ENCODE measurements at regions not wholly inside any gene's neighbourhood (a gene's known extent, or its start where the extent isn't known, plus 50 kb on each side); places are given as distances from the start of the nearest gene placed in this dataset.
"Not testable (repeated sequence)": the region's sequence is repeated elsewhere in the genome, so short reads cannot be mapped to it uniquely, and the experiment has no call there.

- no peaks in the 10 kb centered on the region for H3K36me3 Mint-ChIP-seq (ENCODE audit: low read depth)
- H3K27ac Mint-ChIP-seq: no peak overlapping the region
- peaks cover 18% of the 10 kb centered on the region for H3K9me3 Mint-ChIP-seq
- no peaks in the 10 kb centered on the region for H3K27me3 Mint-ChIP-seq
- H3K4me3 Mint-ChIP-seq: no peak overlapping the region
- no peak for DNase-seq
- no peaks in the 10 kb centered on the region for H3K4me1 Mint-ChIP-seq
- POLR2A ChIA-PET: no interaction called here
- CTCF ChIA-PET: no interaction called here
These were observed 548.3 kb downstream of the MN1 start for GRCh38 chr22:27253108-27253902.

- DNase-seq; H3K27ac Mint-ChIP-seq; H3K4me1 Mint-ChIP-seq; H3K27me3 Mint-ChIP-seq; H3K4me3 Mint-ChIP-seq; CTCF ChIA-PET; POLR2A ChIA-PET; H3K36me3 Mint-ChIP-seq (ENCODE audit: low read depth): not testable (repeated sequence)
- H3K9me3 Mint-ChIP-seq: peaks cover 19% of the 10 kb centered on the region
These were observed 547.5 kb downstream of the MN1 start for GRCh38 chr22:27254063-27254462.

- POLR2A ChIA-PET: no interaction called here
- no peaks in the 10 kb centered on the region for H3K27me3 Mint-ChIP-seq
- DNase-seq: no peak
- no peak overlapping the region for H3K4me3 Mint-ChIP-seq
- no peak overlapping the region for H3K27ac Mint-ChIP-seq
- no peaks in the 10 kb centered on the region for H3K36me3 Mint-ChIP-seq (ENCODE audit: low read depth)
- H3K9me3 Mint-ChIP-seq: peaks cover 21% of the 10 kb centered on the region
- CTCF ChIA-PET: no interaction called here
- H3K4me1 Mint-ChIP-seq: no peaks in the 10 kb centered on the region
These were observed 546.0 kb downstream of the MN1 start for GRCh38 chr22:27255580-27255979.

GRCh38 chr22:27257987-27258386 lies 543.6 kb downstream of the MN1 start:
- Mint-ChIP-seq H3K4me1 (no peaks in the 10 kb centered on the region), H3K9me3 (peaks cover 21% of the 10 kb centered on the region), H3K36me3 (ENCODE audit: low read depth) (no peaks in the 10 kb centered on the region), H3K27me3 (no peaks in the 10 kb centered on the region), H3K27ac (no peak overlapping the region), H3K4me3 (no peak overlapping the region)
- no peak for DNase-seq
- POLR2A ChIA-PET: no interaction called here
- CTCF ChIA-PET: no interaction called here

- POLR2A ChIA-PET: no interaction called here
- Mint-ChIP-seq H3K4me1 (no peaks in the 10 kb centered on the region), H3K36me3 (ENCODE audit: low read depth) (no peaks in the 10 kb centered on the region), H3K9me3 (peaks cover 21% of the 10 kb centered on the region), H3K27me3 (no peaks in the 10 kb centered on the region), H3K27ac (no peak overlapping the region), H3K4me3 (no peak overlapping the region)
- no peak for DNase-seq
- CTCF ChIA-PET: no interaction called here
These were observed 542.9 kb downstream of the MN1 start for GRCh38 chr22:27258616-27259172.

- Mint-ChIP-seq H3K36me3 (ENCODE audit: low read depth) (no peaks in the 10 kb centered on the region), H3K27ac (no peak overlapping the region), H3K9me3 (peaks cover 17% of the 10 kb centered on the region), H3K4me3 (no peak overlapping the region), H3K27me3 (peaks cover 1% of the 10 kb centered on the region), H3K4me1 (no peaks in the 10 kb centered on the region)
- POLR2A ChIA-PET: no interaction called here
- DNase-seq: no peak
- CTCF ChIA-PET: no interaction called here
These were observed 542.1 kb downstream of the MN1 start for GRCh38 chr22:27259433-27259832.

- no peak overlapping the region for H3K27ac Mint-ChIP-seq
- H3K36me3 Mint-ChIP-seq (ENCODE audit: low read depth): no peaks in the 10 kb centered on the region
These were observed 541.4 kb downstream of the MN1 start for GRCh38 chr22:27260087-27260698.

GRCh38 chr22:27262361-27262760 lies 539.2 kb downstream of the MN1 start:
- no peak overlapping the region for H3K4me3 Mint-ChIP-seq
- no peaks in the 10 kb centered on the region for H3K36me3 Mint-ChIP-seq (ENCODE audit: low read depth)
- H3K27ac Mint-ChIP-seq: no peak overlapping the region
- no peak for DNase-seq
- peaks cover 1% of the 10 kb centered on the region for H3K27me3 Mint-ChIP-seq
- H3K4me1 Mint-ChIP-seq: no peaks in the 10 kb centered on the region
- CTCF ChIA-PET: no interaction called here
- H3K9me3 Mint-ChIP-seq: peaks cover 5% of the 10 kb centered on the region
- POLR2A ChIA-PET: no interaction called here

More at GRCh38 chr22:27260087-27260698, 541.4 kb downstream of the MN1 start:
- H3K4me3 Mint-ChIP-seq: no peak overlapping the region
- peaks cover 1% of the 10 kb centered on the region for H3K27me3 Mint-ChIP-seq
- H3K4me1 Mint-ChIP-seq: no peaks in the 10 kb centered on the region
- ChIA-PET CTCF (no interaction called here), POLR2A (no interaction called here)
- no peak for DNase-seq
- H3K9me3 Mint-ChIP-seq: peaks cover 13% of the 10 kb centered on the region

GRCh38 chr22:27264184-27264583 lies 537.4 kb downstream of the MN1 start:
- Mint-ChIP-seq H3K4me3 (no peak overlapping the region), H3K9me3 (peaks cover 3% of the 10 kb centered on the region), H3K36me3 (ENCODE audit: low read depth) (no peaks in the 10 kb centered on the region), H3K4me1 (no peaks in the 10 kb centered on the region), H3K27ac (no peak overlapping the region), H3K27me3 (peaks cover 4% of the 10 kb centered on the region)
- ChIA-PET POLR2A (no interaction called here), CTCF (no interaction called here)
- no peak for DNase-seq

GRCh38 chr22:27267145-27267544 lies 534.4 kb downstream of the MN1 start:
- CTCF ChIA-PET: no interaction called here
- H3K27ac Mint-ChIP-seq: no peak overlapping the region
- POLR2A ChIA-PET: no interaction called here
- no peaks in the 10 kb centered on the region for H3K36me3 Mint-ChIP-seq (ENCODE audit: low read depth)
- no peak for DNase-seq
- peaks cover 6% of the 10 kb centered on the region for H3K27me3 Mint-ChIP-seq
- H3K9me3 Mint-ChIP-seq: peaks cover 2% of the 10 kb centered on the region
- H3K4me1 Mint-ChIP-seq: no peaks in the 10 kb centered on the region
- no peak overlapping the region for H3K4me3 Mint-ChIP-seq

GRCh38 chr22:27269751-27270543 lies 531.6 kb downstream of the MN1 start:
- POLR2A ChIA-PET: no interaction called here
- Mint-ChIP-seq H3K36me3 (ENCODE audit: low read depth) (no peaks in the 10 kb centered on the region), H3K27ac (no peak overlapping the region), H3K4me3 (no peak overlapping the region), H3K27me3 (peaks cover 5% of the 10 kb centered on the region), H3K9me3 (peaks cover 2% of the 10 kb centered on the region), H3K4me1 (no peaks in the 10 kb centered on the region)
- CTCF ChIA-PET: no interaction called here
- no peak for DNase-seq

GRCh38 chr22:27270818-27271510 lies 530.6 kb downstream of the MN1 start:
- CTCF ChIA-PET: no interaction called here
- H3K4me1 Mint-ChIP-seq: no peaks in the 10 kb centered on the region
- DNase-seq: no peak
- no peak overlapping the region for H3K27ac Mint-ChIP-seq
- H3K4me3 Mint-ChIP-seq: no peak overlapping the region
- peaks cover 5% of the 10 kb centered on the region for H3K27me3 Mint-ChIP-seq
- POLR2A ChIA-PET: no interaction called here
- H3K9me3 Mint-ChIP-seq: peaks cover 2% of the 10 kb centered on the region
- no peaks in the 10 kb centered on the region for H3K36me3 Mint-ChIP-seq (ENCODE audit: low read depth)

GRCh38 chr22:27273436-27273835 lies 528.1 kb downstream of the MN1 start:
- no peak for DNase-seq
- CTCF ChIA-PET: no interaction called here
- Mint-ChIP-seq H3K36me3 (ENCODE audit: low read depth) (no peaks in the 10 kb centered on the region), H3K4me1 (no peaks in the 10 kb centered on the region), H3K27me3 (peaks cover 5% of the 10 kb centered on the region), H3K4me3 (no peak overlapping the region), H3K9me3 (no peaks in the 10 kb centered on the region), H3K27ac (no peak overlapping the region)
- POLR2A ChIA-PET: no interaction called here

Data from activated CD4-positive, alpha-beta memory T cell treated with anti-CD3 and anti-CD28 coated beads, Interleukin-2, amount 10 ng/mL, durations not matched to agents 7 days and 5 days (primary cell).